Putamen (tissue), 1 donor: ENCODE measurements at regions not wholly inside any gene's neighbourhood (a gene's known extent, or its start where the extent isn't known, plus 50 kb on each side); places are given as distances from the start of the nearest gene placed in this dataset.
"Not testable (repeated sequence)": the region's sequence is repeated elsewhere in the genome, so short reads cannot be mapped to it uniquely, and the experiment has no call there.

ENCODE experiments used
- DNase-seq: peaks from one replicate; pipeline ENCODE4 v3.0.0-alpha.2; 2016; ENCODE audit warnings: low spot score

DNA sequence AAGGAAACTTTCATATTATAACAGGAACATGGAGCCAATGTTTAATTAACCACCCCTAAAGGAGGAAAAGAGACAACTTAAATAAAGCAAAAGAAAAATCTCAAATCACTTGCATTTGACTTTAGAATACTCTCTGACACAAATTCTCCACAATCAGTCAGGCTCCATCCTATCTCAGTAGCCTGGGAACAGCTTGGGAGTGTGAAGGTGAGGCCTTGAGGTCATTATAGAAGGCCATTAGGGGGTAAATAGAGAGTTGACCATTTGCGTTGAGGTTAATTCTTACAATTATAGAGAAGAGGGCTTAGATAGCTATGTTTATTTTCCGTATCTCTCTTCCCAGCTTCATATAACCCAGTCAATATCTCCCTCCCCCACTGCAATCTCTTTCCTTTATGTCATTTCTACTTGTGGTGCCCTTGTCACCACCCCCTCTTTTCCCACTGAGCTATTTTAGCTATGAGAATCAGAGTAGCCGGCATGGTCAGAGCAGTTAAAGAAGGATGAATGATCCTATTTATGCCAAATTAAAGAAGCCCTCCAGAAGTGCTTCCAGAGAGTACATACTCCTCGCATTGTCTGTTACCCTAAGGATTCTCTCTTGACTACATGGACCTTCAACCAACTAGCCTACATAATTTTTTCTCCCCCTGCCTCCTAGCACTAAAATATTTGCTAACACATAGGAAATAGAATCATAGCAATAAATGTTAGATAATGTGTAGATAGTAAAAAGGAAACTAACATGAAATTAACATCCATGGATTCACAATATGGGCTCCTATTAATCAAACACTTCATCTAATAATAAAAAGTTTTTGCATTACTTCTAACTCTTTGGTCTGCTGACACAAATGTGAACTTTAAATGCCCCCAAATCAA, 135.2 kb upstream of the KRR1 start:
- DNase-seq = no peak

DNA sequence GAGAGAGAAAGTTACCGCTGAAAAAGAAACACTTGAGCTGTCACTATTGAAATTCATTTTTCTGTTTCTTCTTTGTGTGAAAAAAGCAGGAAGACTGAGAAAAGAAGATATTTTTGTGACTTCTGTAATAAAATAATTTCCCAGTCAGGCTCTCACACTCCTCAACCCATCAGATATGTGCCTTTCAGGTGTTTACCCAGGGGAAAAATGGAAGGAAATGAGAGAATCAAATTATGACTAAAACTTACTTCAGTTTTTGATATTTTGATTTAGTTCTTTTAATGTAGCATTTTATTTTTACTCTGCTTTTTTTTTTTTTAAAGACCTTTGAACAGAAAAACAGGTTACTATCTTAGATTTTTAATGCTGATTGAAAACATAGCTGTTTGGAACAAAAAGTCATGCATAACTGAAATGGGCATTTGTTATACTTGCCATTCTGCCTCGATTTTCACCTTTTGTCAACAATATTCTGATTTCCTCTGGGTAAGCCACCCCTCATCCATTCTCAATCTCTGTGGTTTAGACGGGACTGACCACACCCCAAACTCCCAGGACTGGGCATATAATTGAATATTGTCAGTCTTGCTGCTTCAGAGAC, 133.2 kb upstream of the KRR1 start:
- DNase-seq = no peak

DNA sequence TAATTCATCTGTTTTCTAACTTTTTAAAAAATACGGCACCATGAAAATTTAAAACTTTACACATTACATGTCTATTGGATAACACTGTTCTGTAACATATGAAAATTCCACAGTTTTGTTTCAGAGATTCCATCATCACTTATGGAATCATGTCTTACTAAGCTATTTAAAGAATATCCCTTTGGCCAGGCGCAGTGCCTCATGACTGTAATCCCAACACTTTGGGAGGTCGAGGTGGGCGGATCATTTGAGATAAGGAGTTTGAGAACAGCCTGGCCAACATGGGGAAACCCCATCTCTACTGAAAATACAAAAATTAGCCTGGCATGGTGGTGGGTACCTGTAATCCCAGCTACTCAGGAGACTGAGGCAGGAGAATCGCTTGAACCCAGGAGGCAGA, 131.7 kb upstream of the KRR1 start:
- DNase-seq = not testable (repeated sequence)

DNA sequence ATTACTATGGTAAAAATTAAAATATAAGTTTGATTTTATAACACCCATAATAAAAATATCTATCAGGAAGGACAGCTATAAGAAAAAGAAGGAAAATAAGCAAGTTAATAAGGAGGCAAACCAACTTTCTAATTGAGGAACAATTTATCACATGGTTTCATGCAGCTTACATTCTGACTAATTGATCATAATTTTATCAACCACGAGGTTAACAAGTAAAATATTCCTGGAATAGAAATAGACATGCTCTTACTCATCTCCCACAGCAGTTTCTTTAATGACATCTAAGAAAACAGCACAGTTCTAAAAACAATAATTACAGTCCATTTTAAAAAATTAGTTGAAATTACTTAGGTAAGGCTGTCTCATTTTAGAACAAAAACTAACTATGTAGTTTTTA, 130.8 kb upstream of the KRR1 start:
- DNase-seq = no peak

DNA sequence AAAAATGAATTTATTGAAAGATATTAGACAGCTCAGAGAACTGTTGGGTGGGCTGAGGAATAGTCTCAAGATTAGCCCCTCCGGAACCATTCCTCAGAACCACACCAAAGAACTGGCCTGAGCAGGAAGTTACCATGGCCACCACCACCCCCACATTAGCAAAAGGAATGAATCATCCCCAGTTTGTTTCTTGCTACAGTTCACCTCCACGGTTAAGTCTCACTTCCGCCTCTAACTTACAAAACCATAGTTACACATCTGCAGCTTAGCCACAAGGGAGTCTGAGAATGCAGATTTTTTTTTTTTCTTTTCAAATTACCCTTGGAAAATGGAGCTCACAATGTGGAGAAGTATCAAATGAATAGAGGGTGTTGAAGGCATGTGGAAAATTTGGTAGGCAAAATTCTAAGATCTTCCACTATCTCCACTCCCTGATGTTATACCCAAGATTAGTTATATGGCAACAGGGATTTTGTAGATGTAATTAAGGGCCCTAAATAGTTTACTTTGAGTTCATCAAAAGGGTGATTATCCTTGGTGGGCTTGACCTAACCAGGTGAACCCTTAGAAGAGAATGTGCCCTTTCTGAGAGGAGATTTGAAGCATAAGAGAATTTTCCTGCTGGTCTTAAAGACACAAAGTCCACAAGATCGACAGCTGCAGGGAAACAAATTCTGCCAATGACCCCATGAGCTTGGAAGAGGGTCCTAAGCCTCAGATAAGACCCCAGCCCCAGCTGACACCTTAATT, 129.8 kb upstream of the KRR1 start:
- DNase-seq = no peak

DNA sequence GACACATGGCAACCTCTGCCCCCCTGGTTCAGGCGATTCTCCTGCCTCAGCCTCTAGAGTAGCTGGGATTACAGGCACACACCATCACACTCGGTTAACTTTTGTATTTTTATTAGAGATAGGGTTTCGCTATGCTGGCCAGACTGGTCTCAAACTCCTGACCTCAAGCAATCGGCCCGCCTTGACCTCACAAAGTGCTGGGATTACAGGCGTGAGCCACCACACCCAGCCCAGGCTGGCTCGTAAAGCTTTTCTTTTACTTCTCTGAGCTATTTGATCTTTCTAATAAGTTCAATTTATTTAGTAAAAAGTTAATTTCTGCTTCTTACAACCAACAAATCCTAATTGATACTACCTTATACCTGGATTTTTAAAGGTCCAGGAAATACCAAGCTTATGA, 127.4 kb upstream of the KRR1 start:
- no peak for DNase-seq

DNA sequence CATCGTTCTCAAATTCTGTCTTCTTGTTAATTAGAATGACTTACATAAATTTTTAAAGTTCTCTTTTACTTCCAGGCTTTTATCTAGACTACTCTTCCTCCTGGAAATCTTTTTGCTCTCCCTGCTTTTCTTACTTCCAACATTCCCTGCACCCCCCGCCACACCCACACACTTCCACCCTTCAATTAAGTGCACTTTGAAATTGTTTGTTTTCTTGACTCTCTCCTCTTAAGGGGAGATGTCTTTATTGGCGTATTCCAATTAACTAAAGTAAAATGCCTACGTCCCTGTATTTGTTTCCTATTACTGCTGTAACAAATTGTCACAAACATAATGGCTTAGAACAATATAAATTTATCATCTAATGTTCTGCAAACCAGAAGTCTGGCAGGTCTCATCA, 125.2 kb upstream of the KRR1 start:
- DNase-seq = no peak

DNA sequence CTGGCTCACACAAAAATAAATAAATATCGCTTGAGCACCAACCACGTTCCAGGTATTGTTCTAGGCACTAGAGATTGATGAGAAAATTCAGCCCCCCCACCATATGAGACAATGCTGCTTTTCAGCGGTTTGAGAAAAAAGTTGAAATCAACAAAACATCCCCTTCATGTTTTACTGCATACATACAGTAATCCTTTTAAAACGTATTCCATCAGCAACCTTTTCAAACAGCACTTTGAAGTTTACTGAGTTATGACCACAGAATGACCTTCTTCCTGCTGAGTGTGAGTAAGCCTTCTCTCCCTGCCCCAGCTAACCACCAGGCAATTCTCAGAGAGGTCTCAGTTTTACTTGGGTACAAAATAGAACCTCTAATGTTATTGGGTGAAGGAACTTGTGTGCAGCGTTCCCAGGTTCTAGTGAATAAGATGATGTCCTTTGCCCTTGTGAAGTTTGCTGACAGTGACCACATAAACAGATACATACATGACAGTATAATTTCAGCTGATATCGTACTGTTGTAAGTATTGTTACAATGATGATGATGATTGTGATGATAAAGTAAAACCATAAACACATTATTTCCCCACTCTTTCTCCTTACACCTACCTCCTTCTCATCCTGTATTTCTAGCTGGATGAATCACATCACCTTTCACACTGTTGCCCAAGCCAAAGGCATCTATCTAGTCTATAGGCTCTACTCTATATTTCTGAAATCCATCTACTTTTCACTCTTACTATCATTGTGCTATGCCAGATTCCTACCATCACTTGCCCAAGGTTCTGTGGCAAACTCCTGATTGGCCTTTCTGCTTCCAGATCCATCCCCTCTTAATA, 124.4 kb upstream of the KRR1 start:
- no peak for DNase-seq

DNA sequence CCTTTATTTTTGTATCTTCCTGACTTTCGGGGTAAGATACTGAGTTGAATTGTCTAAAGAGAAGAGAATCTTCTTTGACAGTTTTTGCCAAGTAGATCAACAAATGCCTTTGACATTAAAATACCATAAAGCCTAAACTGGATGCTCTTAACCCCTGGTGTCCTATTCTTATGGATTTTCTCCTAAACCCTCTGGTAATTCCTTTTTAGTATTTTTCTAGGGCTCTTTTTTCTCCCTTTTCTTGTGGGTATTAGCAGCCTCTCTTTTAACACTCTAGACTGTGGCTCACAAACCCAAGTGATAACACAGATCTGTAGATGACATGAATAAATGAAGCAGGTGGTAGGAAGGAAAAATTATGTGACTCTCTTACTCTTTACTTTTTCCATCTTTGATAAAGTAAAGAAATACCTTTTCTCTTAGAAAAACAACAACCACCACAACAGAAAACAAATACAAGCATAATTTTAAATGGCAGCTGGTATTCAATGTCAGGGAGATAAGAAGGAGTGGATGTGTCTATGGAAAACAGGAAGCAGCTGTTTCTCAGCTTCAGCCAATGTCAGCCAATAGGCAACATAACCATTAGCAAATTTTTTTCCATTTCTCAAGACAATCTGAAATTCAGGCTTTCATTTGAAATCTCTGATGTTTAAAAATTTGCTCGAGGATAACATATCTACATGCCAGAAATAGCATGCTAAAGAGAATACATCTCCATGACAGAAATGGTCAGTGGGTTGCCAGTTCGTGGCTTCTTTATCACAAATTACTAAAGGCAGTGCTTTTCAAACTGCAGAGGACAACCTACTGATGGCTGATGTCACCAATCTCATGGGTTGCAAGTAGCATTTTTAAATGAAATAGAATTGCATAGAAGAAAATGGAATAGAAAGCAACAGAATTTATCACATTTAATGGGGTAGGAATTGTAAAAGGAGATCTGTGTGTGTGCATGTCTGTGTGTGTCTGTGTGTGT, 123.1 kb upstream of the KRR1 start:
- no peak for DNase-seq

DNA sequence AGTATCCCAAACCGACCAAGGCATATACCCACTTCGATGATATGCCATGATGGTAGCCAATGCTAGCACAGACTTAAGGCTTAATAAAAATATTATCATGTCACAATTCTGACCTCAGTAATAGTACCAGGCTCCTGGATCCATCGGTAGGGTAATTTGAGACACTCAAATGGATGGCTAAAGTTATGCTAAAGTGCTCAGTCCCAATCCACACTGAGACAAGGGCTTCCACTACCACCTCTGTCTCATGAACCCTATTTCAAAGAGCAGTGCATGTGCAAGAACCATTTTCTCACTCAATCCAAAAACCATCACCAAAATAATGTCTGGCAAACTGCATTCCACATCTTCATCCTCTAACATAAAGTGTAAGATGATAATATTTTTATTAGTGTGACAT, 122.4 kb upstream of the KRR1 start:
- no peak for DNase-seq

DNA sequence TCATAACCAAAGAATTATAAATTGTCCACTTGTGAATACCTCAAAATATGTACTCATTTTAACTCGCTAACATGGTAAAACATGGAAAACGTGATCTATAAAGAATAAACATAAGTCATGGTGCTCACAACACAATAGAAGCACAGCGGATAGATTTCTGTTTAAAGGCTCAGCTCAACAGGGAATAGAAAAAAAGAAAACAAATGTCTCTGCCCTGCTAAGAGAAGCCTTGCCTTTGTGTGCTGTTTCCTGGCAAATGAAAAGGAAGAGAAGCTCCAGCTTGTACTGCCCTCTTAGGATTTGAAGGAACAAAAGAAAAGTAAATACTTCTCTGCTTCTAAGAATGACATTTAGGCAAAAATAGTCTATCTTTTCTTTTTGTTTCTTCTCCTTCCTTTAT, 121.0 kb upstream of the KRR1 start:
- no peak for DNase-seq

DNA sequence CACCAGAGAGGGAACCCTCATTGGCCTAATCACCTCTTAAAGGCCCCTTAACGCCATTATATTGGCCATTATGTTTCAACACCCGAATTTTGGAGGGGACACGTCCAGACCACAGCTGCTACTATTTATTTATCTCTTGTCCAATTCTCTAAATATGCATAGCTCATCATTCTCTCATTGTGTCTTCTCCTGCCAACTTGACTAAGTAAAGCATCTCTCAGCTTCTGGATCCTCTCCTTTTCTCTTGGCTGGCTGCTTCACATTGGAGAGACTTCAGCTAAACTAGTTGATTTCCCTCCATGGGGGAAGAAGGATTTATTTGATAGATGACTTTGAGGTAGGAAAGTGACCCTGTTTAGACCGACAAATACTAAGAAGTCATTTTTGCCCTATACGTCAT, 120.4 kb upstream of the KRR1 start:
- no peak for DNase-seq

DNA sequence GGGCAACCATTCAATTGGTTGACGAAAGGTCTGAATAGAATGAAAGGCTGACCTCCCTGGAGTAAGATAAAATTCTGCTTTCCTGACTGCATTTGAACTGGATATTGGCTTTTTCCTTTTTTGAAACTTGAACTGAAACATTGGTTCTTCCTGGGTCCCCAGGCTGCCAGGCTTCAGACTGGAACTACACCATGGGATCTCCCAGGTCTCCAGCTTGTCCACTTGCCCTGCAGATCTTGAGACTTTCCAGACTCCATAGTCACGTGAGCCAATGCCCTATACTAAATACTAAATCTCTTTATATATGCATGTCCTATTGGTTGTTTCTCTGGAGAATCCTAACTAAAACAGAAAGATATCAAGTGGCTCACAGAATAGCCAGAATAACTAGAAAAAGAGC, 118.7 kb upstream of the KRR1 start:
- DNase-seq = no peak

DNA sequence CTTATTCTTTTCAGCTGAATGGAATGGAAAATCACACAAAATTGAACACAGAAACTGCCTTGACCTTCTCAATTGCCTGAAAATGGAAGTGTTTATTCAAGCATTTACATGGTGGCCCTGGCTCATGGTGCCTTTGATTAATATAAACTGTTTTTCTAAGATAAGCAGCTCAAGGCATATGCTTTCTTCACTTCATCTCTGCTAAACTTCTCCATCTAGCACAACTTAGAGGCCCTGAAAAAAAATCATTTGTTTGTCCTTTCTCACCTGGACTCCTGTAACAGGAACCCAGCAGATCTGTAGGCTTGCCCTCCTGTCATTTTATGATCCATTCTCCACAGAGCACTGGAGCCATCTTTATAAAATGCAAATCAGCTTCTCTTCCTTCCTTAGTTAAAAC, 117.5 kb upstream of the KRR1 start:
- DNase-seq = no peak

DNA sequence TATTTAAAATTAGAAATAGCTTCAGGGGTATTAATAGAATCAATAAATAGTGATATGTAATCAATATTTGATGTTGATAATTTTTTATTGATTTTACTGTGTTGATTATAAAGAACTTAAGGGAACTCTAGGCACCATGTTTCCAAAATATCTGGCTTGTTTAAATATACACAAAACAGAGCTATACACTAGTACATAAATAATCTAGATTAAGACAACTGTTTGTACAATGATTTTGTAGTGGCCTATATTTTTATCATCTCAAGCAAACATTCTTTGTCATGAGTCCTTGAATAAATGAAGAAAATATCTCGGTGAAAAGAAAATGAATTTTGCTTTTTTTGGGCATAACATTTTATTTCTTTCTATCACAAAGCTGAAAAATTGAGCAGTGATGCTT, 117.1 kb upstream of the KRR1 start:
- DNase-seq = no peak

DNA sequence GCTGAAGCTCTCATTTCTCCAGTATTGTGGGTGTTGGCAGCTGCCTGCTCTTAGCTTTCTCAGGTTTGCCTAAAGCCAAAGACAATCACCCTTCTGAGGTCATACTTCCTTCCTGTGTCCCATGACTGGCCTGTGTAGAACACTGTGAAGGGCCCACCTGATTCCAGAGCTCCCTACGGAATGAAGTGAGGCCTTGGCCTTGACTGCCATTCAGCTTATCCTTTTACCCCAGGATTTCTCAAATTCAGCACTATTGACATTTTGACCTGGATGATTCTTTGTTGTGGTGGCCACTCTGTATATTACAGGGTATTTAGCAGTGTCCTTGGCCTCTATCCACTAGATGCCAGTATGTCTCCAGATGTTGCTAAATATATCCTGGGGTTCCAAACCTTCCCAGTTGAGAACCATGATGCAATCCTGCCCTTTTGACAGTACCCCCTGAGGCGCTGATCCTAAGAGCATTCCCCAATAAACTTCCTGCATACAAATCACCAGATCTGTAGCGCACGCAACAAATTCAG, 112.3 kb upstream of the KRR1 start:
- DNase-seq = no peak

DNA sequence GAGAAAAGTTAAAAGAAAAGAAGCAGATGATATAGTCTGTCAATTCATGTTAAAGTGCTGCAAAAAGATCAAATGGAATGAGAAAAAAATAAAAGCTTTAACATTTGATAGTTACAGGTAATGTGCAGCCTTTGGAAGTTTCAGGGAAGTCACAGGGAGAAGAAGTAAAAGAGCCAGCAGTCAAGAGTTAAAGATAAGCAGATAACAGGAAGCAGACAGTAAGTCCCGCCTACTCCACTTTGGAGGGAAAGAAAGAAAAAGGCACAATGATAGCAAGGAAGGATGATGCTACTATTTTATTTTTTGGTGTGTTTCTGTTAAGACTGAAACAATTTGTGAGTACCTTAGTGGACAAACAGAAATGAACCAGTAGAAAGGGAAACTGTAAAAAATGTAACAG, 111.1 kb upstream of the KRR1 start:
- no peak for DNase-seq

DNA sequence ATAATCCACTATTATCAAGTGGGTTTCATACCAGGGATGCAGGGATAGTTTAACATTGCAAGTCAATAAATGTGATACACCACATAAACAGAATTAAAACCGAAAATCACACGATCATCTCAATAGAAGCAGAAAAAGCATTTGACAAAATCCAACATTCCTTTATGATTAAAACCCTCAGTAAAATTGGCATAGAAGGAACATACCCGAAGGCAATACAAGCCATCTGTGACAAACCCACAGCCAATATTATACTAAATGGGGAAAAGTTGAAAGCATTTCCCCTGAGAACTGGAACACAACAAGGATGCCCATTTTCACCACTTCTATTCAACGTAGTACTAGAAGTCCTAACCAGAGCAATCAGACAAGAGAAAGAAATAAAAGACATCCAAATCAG, 103.0 kb upstream of the KRR1 start:
- DNase-seq = not testable (repeated sequence)

DNA sequence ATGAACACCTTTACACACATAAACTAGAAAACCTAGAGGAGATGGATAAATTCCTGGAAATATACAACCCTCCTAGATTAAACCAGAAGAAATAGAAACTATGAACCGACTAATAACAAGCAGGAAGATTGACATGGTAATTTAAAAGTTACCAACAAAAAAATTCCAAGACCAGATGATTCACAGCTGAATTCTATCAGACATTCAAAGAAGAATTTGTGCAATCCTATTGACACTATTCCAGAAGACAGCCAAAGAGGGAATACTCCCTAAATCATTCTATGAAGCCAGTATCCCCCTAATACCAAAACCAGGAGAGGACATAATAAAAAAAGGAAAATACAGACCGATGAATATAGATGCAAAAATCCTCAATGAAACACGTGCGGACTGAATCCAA, 102.6 kb upstream of the KRR1 start:
- DNase-seq = no peak

DNA sequence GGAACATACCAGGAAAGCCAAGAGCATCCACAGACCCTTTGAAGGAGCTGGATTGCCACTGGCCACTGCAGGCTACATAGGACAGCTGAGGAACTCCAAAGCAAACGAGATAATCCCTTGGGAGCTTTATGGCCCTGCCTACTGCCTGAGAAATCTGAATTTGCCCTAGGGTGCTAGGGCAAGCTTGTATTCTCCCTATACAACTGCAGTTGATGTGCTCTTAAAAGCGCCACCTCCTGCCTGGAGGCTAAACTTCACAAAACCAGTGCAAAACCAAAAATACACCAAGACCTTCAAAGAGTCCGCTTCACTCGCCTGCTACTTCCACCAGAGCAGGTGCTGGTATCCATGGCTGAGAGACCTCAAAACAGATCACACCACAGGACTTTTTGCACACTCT, 99.6 kb upstream of the KRR1 start:
- no peak for DNase-seq

DNA sequence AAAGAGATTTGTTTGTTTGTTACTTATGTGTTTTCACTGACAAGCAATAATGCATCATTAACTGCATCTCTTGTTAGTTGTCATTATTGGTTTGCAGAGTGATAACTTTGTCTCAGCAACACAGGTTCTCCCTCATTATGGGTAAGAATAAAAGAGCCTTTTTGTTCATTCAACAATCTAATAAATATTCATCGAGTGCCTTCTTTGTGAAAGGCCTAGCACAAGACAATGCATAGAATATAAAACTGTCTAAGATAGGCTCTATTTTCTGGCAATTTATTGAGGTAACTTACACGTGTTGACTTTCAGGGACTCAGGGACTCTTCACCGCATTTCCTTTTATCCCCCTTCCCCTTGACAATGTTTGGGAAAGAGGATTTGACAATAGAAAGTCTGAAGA, 95.5 kb upstream of the KRR1 start:
- peak; percentile 62 for DNase-seq
